ENCODE measurements at regions not wholly inside any gene's neighbourhood (a gene's known extent, or its start where the extent isn't known, plus 50 kb on each side); places are given as distances from the start of the nearest gene placed in this dataset.
"Not testable (repeated sequence)": the region's sequence is repeated elsewhere in the genome, so short reads cannot be mapped to it uniquely, and the experiment has no call there.

- H3K4me1 Mint-ChIP-seq (ENCODE audit: low read depth, unreplicated experiment): no peaks in the 10 kb centered on the region
- BruUV-seq (replicated peaks): no TSS peak
- no peak overlapping the region for H3K4me3 Mint-ChIP-seq (ENCODE audit: low read depth, unreplicated experiment)
- H3K36me3 Mint-ChIP-seq (ENCODE audit: insufficient read depth, unreplicated experiment): no peaks in the 10 kb centered on the region
- CTCF ChIA-PET: no interaction called here
- H3K9me3 Mint-ChIP-seq (ENCODE audit: low read depth, unreplicated experiment): no peaks in the 10 kb centered on the region
- no peak for DNase-seq
- no peak overlapping the region for H3K27ac Mint-ChIP-seq (ENCODE audit: unreplicated experiment)
- intact Hi-C loops (cut with micrococcal nuclease; ENCODE audit: unreplicated experiment): no loop called here
- TF ChIP-seq CTCF (IDR thresholded peaks at IDR 0.05; ENCODE audit: unreplicated experiment): no peak
- H3K27me3 Mint-ChIP-seq (ENCODE audit: unreplicated experiment): no peaks in the 10 kb centered on the region
These were observed 60.9 kb upstream of the VCAM1 start for GRCh38 chr1:100658716-100659026.

- TF ChIP-seq CTCF (IDR thresholded peaks at IDR 0.05; ENCODE audit: unreplicated experiment): no peak
- H3K4me3 Mint-ChIP-seq (ENCODE audit: low read depth, unreplicated experiment): no peak overlapping the region
- no TSS peak for BruUV-seq (replicated peaks)
These were observed 58.4 kb upstream of the VCAM1 start for GRCh38 chr1:100661176-100661575.

GRCh38 chr1:100668494-100668893, 51.0 kb upstream of the VCAM1 start:
- BruUV-seq (replicated peaks); CTCF ChIA-PET; H3K4me3 Mint-ChIP-seq (ENCODE audit: low read depth, unreplicated experiment); H3K27ac Mint-ChIP-seq (ENCODE audit: unreplicated experiment); H3K27me3 Mint-ChIP-seq (ENCODE audit: unreplicated experiment); intact Hi-C loops (cut with micrococcal nuclease; ENCODE audit: unreplicated experiment); H3K36me3 Mint-ChIP-seq (ENCODE audit: insufficient read depth, unreplicated experiment); H3K4me1 Mint-ChIP-seq (ENCODE audit: low read depth, unreplicated experiment); H3K9me3 Mint-ChIP-seq (ENCODE audit: low read depth, unreplicated experiment); DNase-seq: not testable (repeated sequence)

More at GRCh38 chr1:100661176-100661575, 58.4 kb upstream of the VCAM1 start:
- CTCF ChIA-PET: interaction anchor here (1.5 kb wide), 1 partner anchor 32 kb away, joined by 3 read pairs; no protein-coding TSS in a partner anchor
- H3K4me1 Mint-ChIP-seq (ENCODE audit: low read depth, unreplicated experiment): no peaks in the 10 kb centered on the region
- H3K27ac Mint-ChIP-seq (ENCODE audit: unreplicated experiment): no peak overlapping the region
- H3K36me3 Mint-ChIP-seq (ENCODE audit: insufficient read depth, unreplicated experiment): no peaks in the 10 kb centered on the region
- intact Hi-C loops (cut with micrococcal nuclease; ENCODE audit: unreplicated experiment): no loop called here
- peaks cover 4% of the 10 kb centered on the region for H3K9me3 Mint-ChIP-seq (ENCODE audit: low read depth, unreplicated experiment)
- H3K27me3 Mint-ChIP-seq (ENCODE audit: unreplicated experiment): no peaks in the 10 kb centered on the region
- DNase-seq: no peak

Measured in Calu3 (cell line).